Endothelial cell (in vitro differentiated cells): ENCODE measurements at regions not wholly inside any gene's neighbourhood (a gene's known extent, or its start where the extent isn't known, plus 50 kb on each side); places are given as distances from the start of the nearest gene placed in this dataset.

Experiments used
- DNase-seq: peaks from one replicate; pipeline ENCODE4 v3.0.0; 2021; ENCODE audit warnings: low spot score
- H3K27ac Mint-ChIP-seq: one replicate; pipeline ENCODE4 v1.8.0; 2021; ENCODE audit warnings: mixed read lengths, inconsistent platforms; ENCODE audit not compliant: unreplicated experiment
- H3K27me3 Mint-ChIP-seq: one replicate; pipeline ENCODE4 v1.8.0; 2021; ENCODE audit warnings: mild to moderate bottlenecking, moderate library complexity, mixed read lengths, inconsistent platforms; ENCODE audit not compliant: unreplicated experiment
- H3K36me3 Mint-ChIP-seq: one replicate; pipeline ENCODE4 v1.8.0; 2021; ENCODE audit warnings: mild to moderate bottlenecking, low read depth, mixed read lengths, inconsistent platforms; ENCODE audit not compliant: unreplicated experiment
- H3K4me1 Mint-ChIP-seq: one replicate; pipeline ENCODE4 v1.8.0; 2021; ENCODE audit warnings: mild to moderate bottlenecking, mixed read lengths, inconsistent platforms; ENCODE audit not compliant: unreplicated experiment
- H3K4me3 Mint-ChIP-seq: one replicate; pipeline ENCODE4 v1.8.0; 2021; ENCODE audit warnings: mild to moderate bottlenecking, mixed read lengths, inconsistent platforms; ENCODE audit not compliant: unreplicated experiment
- H3K9me3 Mint-ChIP-seq: one replicate; pipeline ENCODE4 v1.8.0; 2021; ENCODE audit warnings: mixed read lengths, inconsistent platforms; ENCODE audit not compliant: unreplicated experiment
- CTCF ChIP-seq: fragments of 200-600 bp; sonication (generic); IDR thresholded peaks from one replicate; pipeline ENCODE4 v1.5.0; 2021; ENCODE audit warnings: antibody characterized with exemption; ENCODE audit not compliant: unreplicated experiment

GRCh38 chr12:105449431-105449830, 118.9 kb downstream of the C12orf75 start:
- Mint-ChIP-seq H3K4me3 (no peak overlapping the region), H3K4me1 (peaks cover 21% of the 10 kb centered on the region), H3K9me3 (no peaks in the 10 kb centered on the region), H3K27ac (no peak overlapping the region), H3K27me3 (no peaks in the 10 kb centered on the region), H3K36me3 (no peaks in the 10 kb centered on the region)
- TF ChIP-seq CTCF, result no peak
- no peak for DNase-seq

- H3K27ac Mint-ChIP-seq, result no peak overlapping the region
- H3K4me1 Mint-ChIP-seq, result peaks cover 16% of the 10 kb centered on the region
- no peaks in the 10 kb centered on the region for H3K36me3 Mint-ChIP-seq
- no peak for TF ChIP-seq CTCF
- H3K4me3 Mint-ChIP-seq, result no peak overlapping the region
- no peaks in the 10 kb centered on the region for H3K9me3 Mint-ChIP-seq
- no peak for DNase-seq
- H3K27me3 Mint-ChIP-seq, result peaks cover 1% of the 10 kb centered on the region
These were observed 120.7 kb downstream of the C12orf75 start for GRCh38 chr12:105451211-105451610.

- Mint-ChIP-seq H3K4me3 (no peak overlapping the region), H3K9me3 (no peaks in the 10 kb centered on the region), H3K27me3 (peaks cover 1% of the 10 kb centered on the region), H3K36me3 (no peaks in the 10 kb centered on the region), H3K27ac (no peak overlapping the region), H3K4me1 (peaks cover 12% of the 10 kb centered on the region)
- no peak for DNase-seq
- TF ChIP-seq CTCF, result no peak
These were observed 121.3 kb downstream of the C12orf75 start for GRCh38 chr12:105451798-105452197.

- no peaks in the 10 kb centered on the region for H3K9me3 Mint-ChIP-seq
- peaks cover 1% of the 10 kb centered on the region for H3K36me3 Mint-ChIP-seq
- no peak for TF ChIP-seq CTCF
- peaks cover 10% of the 10 kb centered on the region for H3K4me1 Mint-ChIP-seq
- no peak overlapping the region for H3K4me3 Mint-ChIP-seq
- H3K27ac Mint-ChIP-seq, result no peak overlapping the region
- DNase-seq, result no peak
- H3K27me3 Mint-ChIP-seq, result peaks cover 3% of the 10 kb centered on the region
These were observed 122.8 kb downstream of the C12orf75 start for GRCh38 chr12:105453316-105453715.

- H3K36me3 Mint-ChIP-seq, result peaks cover 4% of the 10 kb centered on the region
- no peak overlapping the region for H3K27ac Mint-ChIP-seq
- TF ChIP-seq CTCF, result no peak
- H3K27me3 Mint-ChIP-seq, result peaks cover 3% of the 10 kb centered on the region
- H3K4me3 Mint-ChIP-seq, result peak overlapping the region; percentile 15
- H3K4me1 Mint-ChIP-seq, result peaks cover 16% of the 10 kb centered on the region
- H3K9me3 Mint-ChIP-seq, result no peaks in the 10 kb centered on the region
- DNase-seq, result no peak
These were observed 124.2 kb downstream of the C12orf75 start for GRCh38 chr12:105454688-105455087.
